Cortex of kidney (tissue), 1 donor: ENCODE measurements at regions not wholly inside any gene's neighbourhood (a gene's known extent, or its start where the extent isn't known, plus 50 kb on each side); places are given as distances from the start of the nearest gene placed in this dataset.

ENCODE experiments used
- DNase-seq: peaks from one replicate; lab custom pipeline; 2025; lab: John Stamatoyannopoulos, UW

DNA sequence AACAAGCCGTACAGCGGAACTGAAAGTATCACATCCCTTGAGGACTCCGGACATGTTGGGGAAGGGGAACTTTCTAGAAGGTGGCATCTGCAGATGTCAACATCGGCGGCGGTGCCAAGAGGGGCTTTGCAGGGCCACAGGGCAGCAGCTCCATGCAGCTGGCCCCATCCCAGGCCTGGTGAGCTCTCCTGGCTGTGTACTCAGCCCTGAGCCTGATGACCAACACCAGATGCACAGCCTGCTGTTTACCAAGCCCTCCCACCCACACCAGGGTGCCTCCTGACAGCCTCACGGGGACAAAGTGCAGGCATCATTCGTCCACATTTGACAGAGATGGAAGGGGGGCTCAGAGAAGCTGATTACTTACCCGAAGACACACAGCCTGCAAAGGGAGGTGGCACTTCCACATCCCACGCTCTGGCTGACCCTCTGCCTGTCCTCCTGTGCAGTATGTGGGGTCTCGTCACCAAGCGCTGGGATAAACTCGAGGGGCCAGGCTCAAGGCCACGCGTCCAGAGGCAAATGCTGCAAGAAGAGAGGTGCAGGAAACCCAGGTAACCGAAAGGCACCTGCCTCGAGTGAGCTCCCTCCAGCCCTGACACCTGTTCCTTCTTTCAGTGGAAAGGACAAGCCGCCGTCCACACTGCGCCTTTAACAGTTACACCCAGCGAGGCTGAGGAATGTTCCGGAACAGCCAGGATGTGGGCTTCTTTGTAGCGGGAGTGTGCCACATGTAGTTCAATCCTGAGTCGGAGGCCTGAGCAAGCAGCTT lies 69.0 kb upstream of the ASAP2 start:
- DNase-seq: no peak

DNA sequence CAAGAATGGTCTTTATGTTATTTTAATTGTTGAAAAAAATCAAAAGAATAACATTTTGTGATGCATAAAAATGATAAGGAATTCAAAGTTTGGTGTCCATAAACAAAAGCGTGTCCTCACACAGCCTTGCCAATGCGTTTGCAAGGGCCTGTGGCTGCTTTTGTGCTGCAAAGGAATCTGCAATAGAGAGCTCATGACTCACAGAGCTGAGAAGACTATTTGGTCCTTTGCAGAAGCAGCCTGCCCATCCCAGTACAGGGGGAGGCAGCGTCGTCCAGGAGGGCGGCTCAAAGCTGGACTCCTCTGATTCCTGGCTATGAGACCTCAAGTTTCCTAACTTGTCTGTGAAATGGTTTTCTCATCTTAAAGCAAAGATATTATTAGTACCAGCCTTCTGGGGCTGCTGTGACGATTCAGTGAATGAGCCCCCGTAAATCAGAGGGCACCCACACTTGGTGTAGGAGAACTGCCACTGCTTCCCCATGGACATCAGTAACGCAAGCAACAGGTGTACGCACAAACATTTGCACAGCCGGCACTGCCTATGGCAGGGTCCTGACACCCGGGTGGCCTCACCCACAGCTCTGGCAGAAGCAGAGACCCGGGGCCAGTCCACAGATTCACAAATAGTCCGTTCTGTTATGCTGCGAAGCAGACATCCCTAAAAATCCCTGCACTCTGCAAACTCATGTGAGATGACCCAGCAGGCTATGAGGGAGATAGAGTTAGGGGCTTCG lies 70.6 kb upstream of the ASAP2 start:
- no peak for DNase-seq

DNA sequence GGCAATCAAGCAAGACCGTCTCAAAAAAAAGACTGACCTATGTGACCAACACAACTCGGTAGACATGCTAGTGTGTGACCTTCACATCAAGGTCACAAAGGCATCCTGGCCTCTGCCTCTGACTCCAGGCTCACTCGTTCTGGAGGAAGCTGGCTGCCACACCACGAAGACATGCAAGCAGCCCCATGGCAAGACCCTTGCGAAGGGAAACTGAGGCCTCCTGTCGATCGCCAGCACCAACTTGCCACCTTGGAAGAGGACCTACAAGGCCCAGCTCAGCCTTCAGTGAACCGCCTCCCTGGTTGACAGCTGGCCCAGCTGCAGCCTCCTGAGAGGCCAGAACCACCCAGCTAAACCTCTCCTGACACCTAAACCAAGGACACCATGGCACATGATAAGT lies 79.3 kb upstream of the ASAP2 start:
- DNase-seq: no peak

DNA sequence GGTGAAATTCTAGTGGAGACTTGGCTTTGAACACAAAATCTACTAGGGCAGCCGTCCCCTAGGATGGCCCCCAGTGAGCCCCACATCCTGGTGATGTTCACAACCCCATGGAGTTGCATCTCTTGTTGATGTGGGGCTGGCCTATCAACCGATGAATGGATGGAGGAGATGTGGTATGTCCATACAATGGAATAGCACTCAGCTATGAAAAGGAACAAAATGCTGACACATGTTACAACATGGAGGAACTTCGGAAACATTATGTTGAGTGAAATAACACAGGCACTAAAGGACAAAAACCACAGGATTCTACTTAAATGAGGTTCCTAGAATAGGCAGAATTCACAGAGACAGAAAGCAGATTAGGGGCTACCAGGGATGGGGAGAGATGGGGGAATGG lies 80.1 kb upstream of the ASAP2 start:
- DNase-seq: no peak

DNA sequence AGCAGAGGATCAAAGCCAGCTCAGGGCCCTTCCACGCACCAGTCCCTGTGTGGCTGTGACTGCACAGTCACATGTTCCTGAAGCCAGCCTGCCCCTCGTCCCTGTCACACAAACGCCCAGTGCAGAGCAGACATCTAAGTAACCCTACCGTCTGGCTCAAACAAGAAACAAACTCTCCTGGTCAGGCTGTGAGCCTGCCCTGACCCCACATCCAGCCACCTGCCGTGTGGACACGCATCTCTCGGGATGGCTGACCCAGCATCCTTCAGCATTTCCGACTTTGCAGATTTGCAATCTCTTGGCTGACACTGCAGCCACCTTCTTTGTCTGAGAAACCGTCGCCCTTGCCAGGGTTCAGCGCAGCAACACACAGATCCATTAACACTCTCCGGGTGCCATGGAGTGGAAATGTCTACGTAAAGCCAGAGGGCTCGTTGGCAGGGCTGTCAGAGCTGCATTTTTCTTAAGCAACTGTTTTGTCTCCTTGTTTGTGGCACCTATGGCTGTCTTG lies 82.3 kb upstream of the ASAP2 start:
- DNase-seq: no peak

DNA sequence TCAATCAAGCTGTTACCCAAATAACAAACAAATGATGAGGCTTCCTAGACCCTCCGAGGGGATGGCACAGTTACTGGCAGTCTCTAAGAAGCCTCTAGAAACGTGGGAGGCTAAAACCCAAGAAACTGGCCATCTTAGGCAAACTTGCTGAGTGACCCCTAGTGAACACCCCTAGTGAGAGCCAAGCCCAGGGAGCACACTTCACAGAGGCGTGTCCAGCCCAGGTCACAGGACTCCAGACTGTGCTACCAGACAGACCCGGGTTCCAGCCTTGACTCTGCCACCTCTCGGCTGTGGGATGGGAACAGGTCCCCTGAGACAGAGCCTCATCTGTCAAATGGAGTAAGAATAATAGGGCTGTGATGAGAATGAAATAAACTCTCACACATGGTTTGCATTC lies 83.5 kb upstream of the ASAP2 start:
- DNase-seq: no peak

DNA sequence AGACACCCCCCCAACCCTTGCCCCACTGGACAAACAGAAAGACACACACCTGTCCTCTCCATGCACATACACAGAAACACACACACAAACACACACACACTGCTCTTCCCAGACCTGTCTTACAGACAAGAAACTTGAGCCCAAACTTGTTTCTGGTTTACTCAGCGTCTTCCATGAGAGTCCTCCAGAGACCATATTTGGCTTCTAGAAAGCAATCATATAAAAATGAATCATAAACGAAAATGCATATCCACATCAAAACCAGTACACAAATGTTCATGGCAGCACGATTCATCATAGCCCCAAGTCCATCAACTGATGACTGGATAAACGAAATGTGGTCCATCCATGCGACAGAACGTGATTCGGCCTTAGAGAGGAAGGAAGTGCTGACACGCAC lies 84.2 kb upstream of the ASAP2 start:
- no peak for DNase-seq

DNA sequence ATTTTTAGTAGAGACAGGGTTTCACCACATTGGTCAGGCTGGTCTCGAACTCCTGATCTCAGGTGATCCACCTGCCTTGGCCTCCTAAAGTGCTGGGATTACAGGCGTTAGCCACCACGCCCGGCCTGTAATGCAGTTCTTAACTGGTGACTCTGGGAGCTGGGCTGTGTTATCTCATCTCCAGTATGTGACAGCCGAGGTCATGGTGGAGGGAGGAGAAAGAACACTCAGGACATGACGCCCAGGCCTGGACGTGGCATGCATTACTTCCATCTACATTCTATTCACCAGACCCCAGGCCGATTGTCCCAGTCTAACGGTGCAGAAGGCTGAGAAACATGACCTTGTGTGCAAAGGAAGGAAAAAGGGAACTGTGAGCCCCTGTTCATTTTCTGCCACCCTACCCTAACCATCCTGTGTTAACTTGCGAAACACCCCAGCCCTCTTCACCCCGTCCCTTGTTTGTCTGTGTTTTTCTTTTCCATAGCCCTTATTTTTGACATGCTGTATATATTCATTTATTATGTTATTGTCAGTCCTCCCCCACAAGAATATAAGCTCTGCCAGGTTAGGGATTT lies 88.1 kb upstream of the ASAP2 start:
- DNase-seq: no peak

DNA sequence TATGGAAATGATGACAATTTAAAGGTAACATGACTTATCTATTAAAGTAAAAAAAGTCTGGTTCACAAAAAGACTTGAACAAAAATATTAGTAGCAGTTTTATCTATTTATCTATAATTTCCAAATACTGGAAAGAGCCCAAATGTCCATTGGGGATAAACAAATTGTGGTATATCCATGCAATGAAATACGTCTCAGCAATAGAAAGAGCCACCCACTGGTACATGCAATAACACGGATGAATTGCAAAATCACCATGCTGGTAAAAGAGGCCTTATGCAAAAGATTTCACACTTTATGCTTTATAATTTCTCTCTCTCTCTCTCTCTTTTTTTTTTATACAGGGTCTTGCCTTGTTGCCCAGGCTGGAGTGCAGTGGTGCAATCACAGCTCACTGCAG lies 91.4 kb upstream of the ASAP2 start:
- no peak for DNase-seq

DNA sequence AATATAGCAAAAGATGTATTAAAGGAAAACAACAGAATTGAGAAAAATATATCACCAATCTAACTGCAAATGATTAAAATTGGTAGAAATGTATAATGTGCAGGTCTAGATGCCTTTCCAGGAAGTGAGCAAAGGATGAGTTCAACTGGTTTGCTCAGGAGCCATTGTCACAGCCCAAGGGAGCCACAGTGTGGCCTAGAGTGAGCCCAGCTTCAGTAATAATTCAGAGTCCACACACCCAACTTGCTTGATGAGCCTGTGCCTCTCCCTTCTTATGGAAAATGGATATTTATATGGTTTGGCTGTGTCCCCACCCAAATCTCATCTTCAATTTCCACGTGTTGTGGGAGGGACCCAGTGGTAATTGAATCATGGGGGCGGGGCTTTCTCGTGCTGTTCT lies 92.2 kb upstream of the ASAP2 start:
- no peak for DNase-seq

DNA sequence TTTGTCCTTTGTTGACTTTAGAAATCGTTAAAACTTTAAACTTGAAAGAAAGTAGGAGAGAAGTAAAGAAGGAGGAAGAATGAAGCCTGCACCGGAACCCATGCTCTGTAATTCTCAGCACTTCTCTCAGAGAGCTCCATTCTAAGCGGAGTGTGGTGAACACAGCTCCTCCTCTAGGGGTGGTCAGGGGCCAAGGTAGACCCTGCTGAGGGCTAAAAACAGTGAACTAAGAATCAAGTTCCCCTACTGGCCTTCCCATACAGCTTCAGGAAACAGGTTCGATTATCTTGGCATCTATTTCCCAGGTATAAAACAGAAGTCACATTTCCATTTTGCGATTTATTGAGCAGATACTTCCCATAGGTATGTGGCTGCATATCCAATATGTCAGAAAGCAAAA lies 92.7 kb upstream of the ASAP2 start:
- DNase-seq: no peak

DNA sequence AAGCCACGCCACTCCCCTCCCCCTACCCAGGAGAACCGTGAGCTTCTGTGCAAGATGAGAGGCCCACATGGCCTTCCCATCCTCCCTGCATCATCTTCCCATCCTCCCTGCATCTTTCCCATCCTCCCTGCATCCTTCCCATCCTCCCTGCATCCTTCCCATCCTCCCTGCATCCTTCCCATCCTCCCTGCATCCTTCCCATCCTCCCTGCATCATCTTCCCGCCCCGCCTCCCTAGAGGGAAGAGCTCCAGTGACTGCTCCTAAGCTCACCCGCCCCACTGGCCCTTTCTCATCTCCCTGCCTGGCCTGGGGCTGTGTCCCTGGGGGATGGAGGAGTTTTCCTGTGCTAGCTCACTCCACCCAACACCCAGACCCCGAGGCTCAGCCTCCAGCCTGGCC lies 93.3 kb upstream of the ASAP2 start:
- DNase-seq: no peak

DNA sequence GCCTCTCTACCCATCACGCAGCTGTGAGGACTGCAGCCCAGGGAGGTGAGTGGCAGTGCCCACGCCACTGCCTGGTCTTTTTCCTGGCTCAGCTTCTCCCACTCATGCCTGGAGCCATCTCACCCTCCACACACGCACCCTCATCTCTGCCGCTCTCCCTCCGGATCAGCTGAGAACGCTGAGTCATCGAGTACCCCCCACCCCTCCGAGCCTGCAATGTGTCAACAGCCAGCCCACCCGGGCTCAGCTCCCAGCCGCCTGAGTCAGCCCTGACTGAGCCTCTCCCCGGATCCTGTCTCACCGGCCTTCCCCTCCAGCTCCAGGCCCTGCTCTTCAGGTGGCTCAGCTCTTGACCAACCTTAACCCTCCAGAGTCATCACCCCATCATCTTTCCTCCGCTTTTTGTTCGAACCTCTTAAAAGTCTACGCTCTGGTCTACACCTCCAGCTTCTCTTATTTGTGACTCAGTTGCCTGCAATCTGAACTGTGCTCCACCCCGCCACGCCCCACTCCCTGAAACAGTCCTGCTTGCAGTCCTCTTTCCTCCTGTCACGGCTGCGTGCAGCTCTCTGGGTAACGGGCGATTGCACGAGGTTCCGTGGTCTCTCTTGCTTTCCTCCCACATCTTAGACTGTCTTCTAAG lies 94.4 kb upstream of the ASAP2 start:
- no peak for DNase-seq

DNA sequence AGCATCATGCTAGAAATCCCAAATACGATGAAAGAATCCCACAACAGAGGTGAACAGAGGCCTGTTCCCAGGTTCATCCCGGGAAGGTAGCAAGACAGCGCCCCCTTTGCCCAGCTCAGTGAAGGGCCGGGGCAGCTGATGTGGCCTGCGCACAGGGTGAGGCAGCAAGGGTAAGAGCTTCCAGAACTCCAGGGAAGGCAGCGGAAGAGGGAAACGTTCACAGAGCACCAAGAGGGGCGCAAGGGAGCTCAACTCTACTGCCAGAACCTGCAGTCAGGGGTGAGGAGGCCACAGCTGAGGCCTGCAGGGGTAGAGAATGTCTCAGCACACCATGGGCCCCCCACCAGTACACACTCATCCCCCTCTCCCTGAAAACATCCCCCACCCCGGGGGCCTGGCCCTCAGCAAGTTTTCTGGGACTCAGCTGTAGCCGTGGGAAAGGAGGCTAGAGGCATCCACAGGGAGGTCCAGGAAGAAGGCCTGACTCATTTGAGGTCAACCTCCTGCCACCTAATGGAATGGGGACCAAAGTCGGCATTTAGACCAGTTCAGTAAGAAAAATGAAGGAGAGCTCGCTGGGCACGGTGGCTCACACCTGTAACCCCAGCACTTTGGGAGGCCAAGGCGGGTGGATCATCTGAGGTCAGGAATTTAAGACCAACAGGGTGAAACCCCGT lies 95.6 kb upstream of the ASAP2 start:
- DNase-seq: no peak

DNA sequence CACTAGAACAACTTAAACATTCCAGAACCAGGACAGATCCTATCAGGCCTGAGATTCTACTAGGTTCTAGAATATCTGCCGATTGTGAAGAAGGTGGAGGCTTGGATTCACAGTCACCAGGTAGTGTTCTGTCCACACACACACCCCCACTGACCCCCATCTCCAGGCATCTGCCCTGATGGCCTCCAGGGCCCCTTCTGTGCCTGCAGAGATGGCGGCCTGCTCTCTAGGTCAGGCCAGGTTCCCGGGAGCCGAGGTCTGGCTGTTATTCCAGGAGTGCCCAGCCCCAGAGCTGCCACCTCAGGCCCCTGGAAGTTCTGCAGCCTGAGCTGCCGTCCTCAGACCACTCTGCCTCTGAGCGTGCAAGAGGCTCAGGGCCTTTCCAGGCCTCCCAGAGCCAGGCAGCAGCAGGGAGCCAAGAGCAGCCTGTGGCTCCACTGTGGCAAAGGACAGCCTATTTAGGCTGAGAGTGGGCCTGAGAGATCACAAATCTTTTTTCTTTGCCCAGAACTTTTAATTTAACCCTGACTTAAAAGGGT lies 96.2 kb upstream of the ASAP2 start:
- no peak for DNase-seq

DNA sequence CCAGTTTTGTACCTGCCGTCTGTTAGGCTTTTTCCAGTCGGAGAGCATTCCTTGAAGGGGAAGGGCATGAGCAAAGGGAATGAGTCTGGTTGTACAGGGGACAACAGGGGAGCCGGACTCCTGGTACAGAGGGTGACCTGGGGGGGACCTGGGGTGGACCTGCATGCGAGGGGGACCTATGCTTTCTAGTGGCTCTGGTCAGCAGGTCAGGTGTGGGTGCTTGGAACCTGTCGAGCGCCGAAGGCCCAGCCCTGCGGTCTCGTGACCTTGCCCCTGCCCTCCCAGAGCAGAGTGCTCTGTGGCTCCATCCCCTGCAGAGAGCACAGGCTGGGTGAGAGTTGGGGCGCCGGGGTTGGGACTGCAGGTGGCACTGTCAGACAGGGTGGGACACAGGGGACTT lies 96.7 kb upstream of the ASAP2 start:
- no peak for DNase-seq

DNA sequence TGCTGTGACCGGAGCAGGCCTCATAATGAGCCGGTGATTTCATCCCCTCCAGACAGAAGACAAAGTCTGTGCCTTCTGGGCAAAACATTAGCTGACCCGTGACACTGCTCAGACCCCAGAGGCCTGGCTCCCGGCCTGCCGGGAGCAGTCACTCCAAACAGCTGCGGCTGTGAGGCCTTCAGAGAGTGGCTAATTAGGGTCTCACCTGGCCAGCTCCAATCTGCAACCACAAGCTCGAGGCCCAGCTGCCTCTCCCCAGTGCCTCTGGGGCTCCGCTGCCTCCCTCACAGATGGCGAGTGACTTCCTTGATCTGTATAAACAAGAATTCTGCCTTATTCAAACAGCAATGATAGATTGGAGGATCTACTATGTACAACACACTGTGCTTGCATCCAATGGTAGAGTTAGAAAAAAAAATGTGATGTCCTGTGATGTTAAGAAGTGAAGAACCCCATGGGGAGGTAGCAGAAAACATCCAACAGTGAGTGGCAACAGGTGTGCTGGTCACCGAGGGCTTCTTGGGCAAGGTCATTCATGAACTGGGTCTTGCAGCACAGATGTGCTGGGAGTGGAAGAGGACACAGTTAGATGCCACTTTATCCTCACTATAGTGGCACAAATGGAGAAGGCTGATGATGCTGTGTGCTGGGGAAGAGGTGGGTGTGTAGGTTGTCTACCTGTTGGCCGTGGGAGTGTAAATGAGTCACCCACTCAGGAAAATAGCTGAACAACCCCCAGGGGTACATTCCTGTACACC lies 98.2 kb upstream of the ASAP2 start:
- DNase-seq: no peak

DNA sequence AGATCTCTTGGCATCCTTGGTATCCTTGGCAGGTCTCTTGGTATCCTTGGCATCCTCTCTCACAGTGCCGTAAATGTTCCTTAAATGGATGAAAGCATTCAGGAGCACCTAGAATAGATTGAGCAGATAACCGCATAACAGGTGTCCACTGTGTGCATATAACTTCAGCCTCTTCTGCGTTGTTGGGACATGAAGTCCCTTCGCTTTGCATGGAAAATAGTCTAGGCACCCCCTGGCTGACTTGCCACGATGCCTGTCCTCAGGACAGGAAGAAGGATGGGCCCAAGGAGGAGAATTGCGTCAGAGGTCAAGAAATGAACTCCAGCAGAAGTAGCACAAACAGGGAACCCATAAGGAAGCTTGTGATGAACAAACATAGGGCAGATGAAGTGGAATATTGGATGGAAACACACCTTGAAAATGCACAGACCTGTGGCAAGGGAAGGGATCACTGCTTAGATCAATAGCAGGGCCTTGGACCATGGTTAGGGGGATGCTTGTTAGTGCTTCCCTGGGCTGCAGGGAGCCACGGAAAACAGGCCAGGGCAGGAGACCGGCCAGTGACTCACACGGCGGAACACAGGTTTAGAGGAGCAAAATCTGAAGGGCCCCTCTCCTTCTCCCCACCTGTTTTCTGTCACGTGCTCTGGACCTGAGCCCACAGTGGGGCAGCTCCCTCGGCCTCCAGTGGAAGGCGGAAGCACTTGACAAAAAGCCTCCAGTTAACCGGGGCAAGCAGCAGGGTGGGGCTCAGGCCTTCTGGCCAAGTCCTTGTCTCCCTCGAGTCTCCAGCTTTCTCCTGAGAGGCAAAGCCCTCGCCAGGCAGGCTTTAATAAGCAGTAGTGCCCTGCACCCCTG lies 99.2 kb upstream of the ASAP2 start:
- no peak for DNase-seq

DNA sequence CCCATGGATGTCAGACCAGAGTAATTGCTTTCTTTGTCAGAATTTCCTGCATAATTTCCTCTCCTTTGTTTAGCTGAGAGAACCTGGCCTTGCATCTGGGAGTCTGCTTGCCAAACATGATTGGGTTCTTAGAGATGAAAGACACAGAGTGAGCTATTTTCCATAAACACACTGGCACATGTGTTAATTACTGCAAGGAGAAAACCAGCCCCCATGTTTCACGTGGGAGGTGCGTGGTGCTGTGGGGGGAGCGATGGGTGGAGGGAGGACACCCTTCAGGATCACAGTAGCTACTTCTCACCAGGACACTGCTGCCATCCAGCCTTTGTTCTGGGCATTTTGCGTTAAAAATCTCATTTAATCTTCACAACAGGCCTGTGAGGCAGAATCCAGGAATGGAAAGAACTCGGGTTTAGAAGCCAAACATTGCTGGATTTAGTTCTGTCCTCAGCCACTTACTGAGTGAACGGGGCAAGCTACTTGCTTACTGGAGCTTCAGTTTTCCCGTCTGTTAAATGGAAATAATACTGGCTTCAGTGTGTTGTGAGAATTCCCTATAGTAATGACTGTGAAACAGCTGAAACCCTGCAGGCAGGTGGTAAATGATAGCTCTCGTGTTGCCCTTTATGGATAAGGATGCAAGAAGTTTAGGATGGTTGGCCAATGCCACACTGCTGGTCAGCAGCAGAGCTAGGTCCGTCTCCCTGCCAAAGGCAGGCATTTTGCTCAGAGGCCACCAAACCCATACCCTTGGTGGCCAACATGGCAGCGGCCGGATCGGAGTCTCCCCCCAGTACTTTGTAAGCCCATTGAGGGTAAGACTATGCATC lies 100.1 kb upstream of the ASAP2 start:
- no peak for DNase-seq
